SH-SY5Y (cell line): ENCODE measurements at regions not wholly inside any gene's neighbourhood (a gene's known extent, or its start where the extent isn't known, plus 50 kb on each side); places are given as distances from the start of the nearest gene placed in this dataset.

Experiments
- GATA2 ChIP-seq: IDR thresholded peaks from 2 replicates; pipeline ENCODE4 v1.6.1; 2011; ENCODE audit warnings: mild to moderate bottlenecking, low read depth, low read length
- GATA3 ChIP-seq: IDR thresholded peaks from 2 replicates; pipeline ENCODE4 v1.6.1; 2011; ENCODE audit warnings: low read depth, mild to moderate bottlenecking, low read length, moderate library complexity

DNA sequence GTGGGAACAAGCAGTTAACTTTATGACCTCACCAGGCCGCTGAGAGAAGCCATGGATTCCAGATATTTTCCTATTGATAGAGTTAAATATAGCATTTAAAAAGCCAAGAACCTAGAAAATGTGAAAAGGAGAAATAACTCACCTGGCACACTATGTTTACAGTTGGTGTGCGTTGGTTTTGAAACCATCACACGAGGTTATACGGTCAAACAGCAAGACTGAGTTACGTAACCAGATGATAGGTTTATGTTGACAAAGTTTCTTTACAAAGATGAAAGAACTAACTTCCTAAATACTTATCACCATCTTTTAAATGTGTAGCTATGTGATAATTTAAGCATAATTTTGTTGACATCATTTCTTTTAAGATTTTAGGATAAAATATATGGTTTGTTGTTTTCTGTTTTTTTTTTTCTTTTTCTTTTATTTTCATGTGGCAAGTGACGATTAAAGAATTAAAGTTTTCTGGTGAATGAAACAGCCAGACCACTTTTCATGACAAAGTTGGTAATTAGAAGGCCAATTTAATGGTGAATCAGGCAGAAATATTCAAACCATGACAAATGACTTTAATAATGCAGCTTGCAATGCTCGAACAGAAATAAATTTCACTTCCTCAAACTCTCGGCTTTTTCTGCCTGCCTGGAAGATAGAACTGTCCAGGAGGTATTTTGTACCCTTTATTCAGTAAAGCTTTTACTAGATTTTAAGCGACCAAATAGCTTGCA, 339.1 kb upstream of the OBI1 start:
- TF ChIP-seq GATA2 (no peak), GATA3 (no peak)

DNA sequence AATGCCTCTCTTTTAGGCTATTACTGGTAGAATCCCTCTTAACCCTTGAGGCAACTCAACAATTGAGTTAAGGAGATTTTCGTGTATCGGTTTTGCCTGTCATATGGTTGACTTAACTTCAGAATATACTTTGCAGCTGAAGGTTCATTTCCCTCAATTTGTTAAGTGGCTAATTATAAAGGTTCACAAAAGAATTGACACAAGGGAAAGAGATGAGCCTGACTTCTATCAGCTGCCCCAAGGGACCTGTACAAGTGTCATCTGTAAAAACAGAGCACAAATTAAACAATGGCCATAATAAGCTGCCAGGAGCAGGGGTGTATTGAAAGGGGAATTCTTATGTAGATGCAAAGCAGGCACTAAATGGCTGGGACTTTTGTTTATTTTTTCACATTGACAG, 334.8 kb upstream of the OBI1 start:
- TF ChIP-seq GATA3 = no peak
- no peak for TF ChIP-seq GATA2

DNA sequence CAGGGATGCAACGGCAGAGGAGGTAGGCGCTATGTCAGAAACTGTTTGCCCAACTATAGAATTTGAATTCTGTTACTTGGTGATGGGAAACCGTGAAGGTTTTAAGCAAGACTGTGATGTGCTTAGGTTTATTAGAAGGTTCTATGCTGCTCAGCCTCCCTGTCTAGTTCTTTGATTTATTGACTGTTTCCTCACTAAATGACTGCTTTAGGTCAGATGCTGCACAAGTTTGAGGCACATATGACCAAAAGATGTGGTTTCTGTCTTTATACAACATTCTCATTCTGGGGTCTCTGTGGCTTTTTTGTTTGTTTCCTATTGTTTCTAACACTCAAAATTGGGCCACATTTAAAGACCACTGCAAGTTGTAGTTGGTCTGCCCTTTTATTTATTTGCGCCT, 323.0 kb upstream of the OBI1 start:
- TF ChIP-seq GATA3 (no peak), GATA2 (no peak)

DNA sequence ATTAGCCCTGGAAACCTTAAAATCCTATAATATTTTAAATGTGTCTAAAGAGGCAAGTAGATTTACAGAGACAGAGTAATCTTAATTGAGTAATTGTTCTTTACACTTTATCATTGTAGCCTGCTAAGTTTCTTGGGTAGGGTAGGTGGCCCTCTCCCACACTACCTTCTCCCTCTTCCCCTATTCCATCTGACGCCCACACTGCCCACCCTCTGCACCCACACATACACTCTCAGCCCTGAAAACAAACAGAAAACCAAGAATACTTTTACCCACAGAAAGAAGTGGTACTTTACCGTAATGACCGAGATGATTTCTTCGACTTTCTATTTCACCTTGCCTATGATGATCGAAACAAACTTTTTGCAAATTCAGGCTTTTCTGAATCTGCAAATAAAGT, 320.4 kb upstream of the OBI1 start:
- TF ChIP-seq GATA2 (no peak), GATA3 (no peak)

DNA sequence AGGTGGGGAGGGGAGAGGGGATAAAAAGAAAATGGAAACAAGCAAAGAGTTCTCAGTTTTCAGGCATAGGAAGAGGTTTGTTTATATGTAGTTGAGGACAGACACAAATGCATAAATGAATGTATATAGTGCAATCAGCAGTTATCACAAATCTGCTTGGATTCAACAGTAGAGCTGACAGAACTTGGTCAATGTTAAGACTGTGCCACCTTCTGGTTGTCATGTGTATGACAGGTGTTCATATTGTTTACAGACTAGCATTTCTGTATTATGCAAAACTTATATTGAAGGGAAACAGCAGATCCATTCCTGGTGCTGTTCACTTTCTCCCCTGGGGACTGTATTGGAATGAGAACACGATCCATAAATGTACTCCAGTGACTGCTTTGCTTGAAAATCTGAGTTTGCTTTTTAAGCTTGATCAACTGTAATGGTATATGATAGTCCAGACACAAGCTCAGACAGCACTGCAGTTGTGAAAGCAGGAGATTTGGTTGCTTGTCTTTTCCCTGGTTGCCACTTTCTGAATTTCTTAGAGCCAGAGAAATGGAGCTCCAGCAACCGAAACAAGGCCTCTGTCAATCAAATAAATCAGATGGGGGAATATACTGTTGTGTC, 319.5 kb upstream of the OBI1 start:
- TF ChIP-seq GATA2 (no peak), GATA3 (no peak)

- no peak for TF ChIP-seq GATA2
- no peak for TF ChIP-seq GATA3
Observed at GRCh38 chr13:78977311-78977710, 318.4 kb upstream of the OBI1 start.

GRCh38 chr13:78976696-78977095, 317.7 kb upstream of the OBI1 start:
- TF ChIP-seq GATA2 = no peak
- TF ChIP-seq GATA3 = no peak

GRCh38 chr13:78972561-78972960, 313.6 kb upstream of the OBI1 start:
- no peak for TF ChIP-seq GATA2
- no peak for TF ChIP-seq GATA3

- TF ChIP-seq GATA3 = no peak
- TF ChIP-seq GATA2 = no peak
Observed at GRCh38 chr13:78971355-78972025, 312.5 kb upstream of the OBI1 start.

GRCh38 chr13:78960881-78961280, 301.9 kb upstream of the OBI1 start:
- TF ChIP-seq GATA2 = no peak
- no peak for TF ChIP-seq GATA3

DNA sequence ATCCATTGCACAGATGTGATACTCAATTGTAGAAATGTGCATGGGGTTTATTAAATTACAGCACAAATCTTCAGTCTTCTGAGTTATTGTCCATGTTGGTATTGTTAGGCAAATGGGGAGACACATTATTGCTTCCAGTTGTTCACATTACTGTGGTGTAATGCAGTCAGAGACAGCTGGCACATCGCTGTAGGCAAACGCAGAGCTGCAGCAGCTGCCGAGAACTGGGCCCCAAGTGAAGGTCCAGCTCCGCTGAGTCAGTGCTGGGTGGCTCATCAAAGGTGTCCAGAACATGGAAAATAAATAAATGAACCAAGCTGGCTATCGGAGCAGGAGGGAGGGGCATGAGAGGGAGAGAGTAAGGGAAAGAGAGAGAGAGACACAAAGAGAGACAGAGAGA, 299.1 kb upstream of the OBI1 start:
- TF ChIP-seq GATA3 = no peak
- TF ChIP-seq GATA2 = no peak

DNA sequence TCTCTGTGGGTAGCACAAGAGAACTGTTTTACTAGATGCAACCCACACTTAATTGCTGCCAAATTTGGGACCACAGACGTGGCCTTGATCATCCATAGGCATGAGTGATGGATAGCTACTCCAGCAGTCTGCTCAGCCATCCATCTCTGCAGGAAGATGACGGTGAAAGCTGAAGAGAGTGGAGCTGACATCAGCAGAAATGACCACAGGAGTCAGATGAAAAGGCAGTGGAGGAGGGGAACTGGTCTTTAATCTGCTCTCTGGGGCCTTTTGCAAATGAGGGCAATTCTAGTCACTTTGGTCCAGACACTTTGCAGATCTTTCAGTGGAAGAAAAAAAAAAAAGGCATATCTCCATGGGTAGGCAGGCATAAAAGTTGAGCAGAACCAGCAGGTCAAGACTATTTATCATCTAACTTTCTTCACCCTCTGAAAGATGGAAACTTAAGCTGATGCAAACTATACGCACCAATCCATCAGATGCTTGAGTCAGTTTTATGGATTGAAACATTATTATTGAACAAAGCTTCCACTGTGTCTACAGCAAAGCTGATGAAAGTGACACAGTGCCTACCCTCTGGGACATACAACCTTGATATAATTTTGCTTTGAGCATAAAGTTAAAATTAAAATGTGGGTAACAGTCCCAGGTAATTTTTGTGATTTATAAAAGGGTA, 281.6 kb upstream of the OBI1 start:
- TF ChIP-seq GATA2 = no peak
- no peak for TF ChIP-seq GATA3

DNA sequence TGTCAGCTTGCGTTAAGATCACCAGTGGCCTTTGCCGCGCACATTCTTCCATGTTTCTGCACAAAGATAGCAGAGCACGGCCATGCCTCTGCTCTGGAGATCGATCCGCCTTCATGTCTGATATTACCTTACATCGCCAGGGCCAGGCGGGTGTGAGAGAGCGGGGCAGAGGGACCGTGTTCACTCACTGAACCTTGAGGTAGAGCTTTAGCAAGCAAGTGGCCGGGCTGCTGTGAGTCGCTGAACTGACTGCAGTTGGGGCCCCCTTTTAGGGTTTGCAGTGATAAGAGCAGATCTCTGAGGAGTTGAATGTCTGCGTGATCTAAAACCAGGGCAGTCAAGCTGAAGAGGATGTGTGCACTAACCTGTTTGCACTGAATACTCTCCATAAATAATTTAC, 275.4 kb upstream of the OBI1 start:
- TF ChIP-seq GATA3 (no peak), GATA2 (no peak)

- TF ChIP-seq GATA3 (no peak), GATA2 (no peak)
Observed at GRCh38 chr13:78915015-78915414, 256.1 kb upstream of the OBI1 start.

DNA sequence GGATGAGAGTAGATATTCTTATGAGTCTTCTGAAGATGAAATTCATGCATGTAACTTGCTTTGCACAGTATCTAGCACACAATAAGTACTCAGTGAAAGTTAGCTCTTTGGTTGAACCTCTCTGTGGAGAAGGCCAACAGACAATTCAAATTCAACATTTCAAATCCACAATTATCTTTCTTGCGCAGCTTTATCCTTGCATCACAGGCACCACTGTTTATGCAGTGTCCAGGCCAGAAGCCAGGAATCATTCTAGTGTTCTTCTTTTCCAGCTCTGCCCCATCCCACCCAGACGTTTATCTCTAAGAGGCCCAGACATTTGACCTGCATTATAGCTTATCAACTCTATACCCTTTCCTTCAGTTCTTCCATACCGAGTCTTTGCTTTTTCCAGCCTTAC, 254.7 kb upstream of the OBI1 start:
- no peak for TF ChIP-seq GATA2
- TF ChIP-seq GATA3 = no peak

GRCh38 chr13:78910147-78910546, 251.2 kb upstream of the OBI1 start:
- TF ChIP-seq GATA3 (no peak), GATA2 (no peak)
